ENCODE measurements at regions not wholly inside any gene's neighbourhood (a gene's known extent, or its start where the extent isn't known, plus 50 kb on each side); places are given as distances from the start of the nearest gene placed in this dataset.

DNA sequence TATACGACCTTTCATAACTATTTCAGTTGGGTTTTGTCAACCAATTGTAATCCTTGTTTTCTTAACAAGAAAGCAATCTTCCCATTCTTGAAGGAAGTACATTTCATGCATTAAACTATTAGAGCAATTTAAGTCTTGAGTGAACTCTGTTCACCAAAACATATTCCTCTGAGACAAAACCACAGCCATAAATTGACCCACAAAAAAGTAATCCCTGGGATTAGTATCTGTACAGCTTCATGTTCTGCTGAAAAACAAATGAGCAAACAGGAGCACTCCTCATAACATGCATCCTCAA is 207.0 kb upstream of the PDE5A start:
- TF ChIP-seq, protein P1, sequence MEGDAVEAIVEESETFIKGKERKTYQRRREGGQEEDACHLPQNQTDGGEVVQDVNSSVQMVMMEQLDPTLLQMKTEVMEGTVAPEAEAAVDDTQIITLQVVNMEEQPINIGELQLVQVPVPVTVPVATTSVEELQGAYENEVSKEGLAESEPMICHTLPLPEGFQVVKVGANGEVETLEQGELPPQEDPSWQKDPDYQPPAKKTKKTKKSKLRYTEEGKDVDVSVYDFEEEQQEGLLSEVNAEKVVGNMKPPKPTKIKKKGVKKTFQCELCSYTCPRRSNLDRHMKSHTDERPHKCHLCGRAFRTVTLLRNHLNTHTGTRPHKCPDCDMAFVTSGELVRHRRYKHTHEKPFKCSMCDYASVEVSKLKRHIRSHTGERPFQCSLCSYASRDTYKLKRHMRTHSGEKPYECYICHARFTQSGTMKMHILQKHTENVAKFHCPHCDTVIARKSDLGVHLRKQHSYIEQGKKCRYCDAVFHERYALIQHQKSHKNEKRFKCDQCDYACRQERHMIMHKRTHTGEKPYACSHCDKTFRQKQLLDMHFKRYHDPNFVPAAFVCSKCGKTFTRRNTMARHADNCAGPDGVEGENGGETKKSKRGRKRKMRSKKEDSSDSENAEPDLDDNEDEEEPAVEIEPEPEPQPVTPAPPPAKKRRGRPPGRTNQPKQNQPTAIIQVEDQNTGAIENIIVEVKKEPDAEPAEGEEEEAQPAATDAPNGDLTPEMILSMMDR (IDR thresholded peaks at IDR 0.05; ENCODE audit: low read depth, low read length) = no peak
- no peak for TF ChIP-seq EZH2phosphoT487 (IDR thresholded peaks at IDR 0.05; ENCODE audit: low read depth)

Data from OCI-LY3 (cell line).